Esophagus muscularis mucosa (tissue), 4 donors: ENCODE measurements at regions not wholly inside any gene's neighbourhood (a gene's known extent, or its start where the extent isn't known, plus 50 kb on each side); places are given as distances from the start of the nearest gene placed in this dataset.
"Not testable (repeated sequence)": the region's sequence is repeated elsewhere in the genome, so short reads cannot be mapped to it uniquely, and the experiment has no call there.

Experiments used
- DNase-seq: peaks from one replicate; pipeline ENCODE4 v3.0.0-alpha.2; 2017; ENCODE audit errors: extremely low spot score
- H3K27ac ChIP-seq, 4 donors: fragments of 200-600 bp; sonication (generic); replicated peaks in 1 of 4; 1 replicate in 3 of 4; 2 replicates in 1 of 4; pipeline ENCODE4 v1.5.1; 2016 to 2019; ENCODE audit warnings: mild to moderate bottlenecking in 1 of 4
- H3K27me3 ChIP-seq, 4 donors: fragments of 200-600 bp; sonication (generic); one replicate each; pipeline versions ENCODE4 v1.5.1 to v1.6.0; 2016 to 2019
- H3K36me3 ChIP-seq, 4 donors: fragments of 200-600 bp; sonication (generic); one replicate each; pipeline ENCODE4 v1.5.1; 2016 to 2019
- H3K4me1 ChIP-seq, 4 donors: fragments of 200-600 bp; sonication (generic); one replicate each; pipeline ENCODE4 v1.5.1; 2016 to 2019
- H3K4me3 ChIP-seq, 4 donors: fragments of 200-600 bp; sonication (generic); 1 replicate in 2 of 4; 2 replicates in 2 of 4; pipeline ENCODE4 v1.5.1; 2016 to 2019; ENCODE audit warnings: mild to moderate bottlenecking in 4 of 4, moderate library complexity in 1 of 4
- H3K9me3 ChIP-seq, 4 donors: fragments of 200-600 bp; sonication (generic); 1 replicate in 3 of 4; 2 replicates in 1 of 4; pipeline ENCODE4 v1.5.1; 2016 to 2019
- CTCF ChIP-seq, 3 experiments: fragments of 200-600 bp in 2 of 3; fragments of 450-650 bp in 1 of 3; sonication (generic) in 2 of 3; IDR thresholded peaks; one replicate each; pipeline ENCODE4 v1.5.1; 2017 to 2019; ENCODE audit warnings: antibody characterized with exemption in 3 of 3, mild to moderate bottlenecking in 2 of 3, moderate library complexity in 1 of 3
- EP300 ChIP-seq: sonication (generic); formaldehyde crosslinking; IDR thresholded peaks from one replicate; pipeline ENCODE4 v1.6.1; 2017; ENCODE audit warnings: antibody characterized with exemption
- POLR2A ChIP-seq: fragments of 450-650 bp; IDR thresholded peaks from one replicate; pipeline ENCODE4 v1.6.1; 2017; ENCODE audit warnings: antibody characterized with exemption, moderate library complexity, mild to moderate bottlenecking, low read depth
- POLR2AphosphoS5 ChIP-seq, 2 donors: sonication (generic); formaldehyde crosslinking; IDR thresholded peaks; one replicate each; pipeline ENCODE4 v1.6.1; 2017; ENCODE audit warnings: antibody characterized with exemption in 2 of 2
- WGBS: methylation state at CpG from one replicate; pipeline ENCODE4 v1.1.5; 2018; 5-methylcytosine and 5-hydroxymethylcytosine counted together
- intact Hi-C: fragments of 100-400 bp; cut with DNase I; formaldehyde crosslinking; loops from one replicate; pipeline ENCODE4 v1.15.1; 2023

GRCh38 chr12:131404705-131405104 is 306.2 kb upstream of the SFSWAP start:
- H3K9me3 ChIP-seq = no peaks in the 10 kb centered on the region
- no peak for DNase-seq
- TF ChIP-seq CTCF (IDR thresholded peaks at IDR 0.05) = no peak
- TF ChIP-seq POLR2A = no peak
- TF ChIP-seq EP300 = no peak
- no peak for TF ChIP-seq POLR2AphosphoS5 (IDR thresholded peaks at IDR 0.05)
- H3K27me3 ChIP-seq = peaks cover 0 to 16% (median 0%) of the 10 kb centered on the region in 4 donors
- intact Hi-C loops = no loop called here
- no peaks in the 10 kb centered on the region for H3K36me3 ChIP-seq
- H3K4me1 ChIP-seq = peaks cover 0 to 14% (median 13%) of the 10 kb centered on the region in 4 donors
- no peak overlapping the region for H3K4me3 ChIP-seq
- 85% methylated on average over 3 of the region's 3 CpGs for WGBS
- no peak overlapping the region for H3K27ac ChIP-seq

GRCh38 chr12:131407221-131408035 is 303.5 kb upstream of the SFSWAP start:
- Histone ChIP-seq H3K9me3 (no peaks in the 10 kb centered on the region), H3K4me1 (peaks cover 0 to 7% (median 5%) of the 10 kb centered on the region in 4 donors), H3K27me3 (peaks cover 0 to 16% (median 0%) of the 10 kb centered on the region in 4 donors), H3K4me3 (no peak overlapping the region), H3K27ac (no peak overlapping the region), H3K36me3 (no peaks in the 10 kb centered on the region)
- no peak for DNase-seq
- TF ChIP-seq CTCF (IDR thresholded peaks at IDR 0.05) = no peak
- intact Hi-C loops = no loop called here
- WGBS = 48% methylated on average over 10 of the region's 15 CpGs

- no peak overlapping the region for H3K27ac ChIP-seq
- no peaks in the 10 kb centered on the region for H3K9me3 ChIP-seq
- no peak overlapping the region for H3K4me3 ChIP-seq
- intact Hi-C loops = no loop called here
- 92% methylated on average over 6 of the region's 6 CpGs for WGBS
- H3K27me3 ChIP-seq = peaks cover 0 to 20% (median 0%) of the 10 kb centered on the region in 4 donors
- DNase-seq = no peak
- no peaks in the 10 kb centered on the region for H3K36me3 ChIP-seq
- no peak for TF ChIP-seq POLR2A
- no peak for TF ChIP-seq CTCF (IDR thresholded peaks at IDR 0.05)
- no peak for TF ChIP-seq EP300
- no peak for TF ChIP-seq POLR2AphosphoS5 (IDR thresholded peaks at IDR 0.05)
- H3K4me1 ChIP-seq = peaks cover 0 to 1% (median 0%) of the 10 kb centered on the region in 4 donors
Observed at GRCh38 chr12:131408036-131408365, 302.9 kb upstream of the SFSWAP start.

GRCh38 chr12:131408484-131408883 is 302.4 kb upstream of the SFSWAP start:
- 57% methylated on average over 3 of the region's 5 CpGs for WGBS
- no peaks in the 10 kb centered on the region for H3K4me1 ChIP-seq
- H3K27ac ChIP-seq = no peak overlapping the region
- H3K4me3 ChIP-seq = no peak overlapping the region
- no peak for DNase-seq
- TF ChIP-seq CTCF (IDR thresholded peaks at IDR 0.05) (no peak), POLR2AphosphoS5 (IDR thresholded peaks at IDR 0.05) (no peak), EP300 (no peak), POLR2A (no peak)
- H3K36me3 ChIP-seq = no peaks in the 10 kb centered on the region
- no peaks in the 10 kb centered on the region for H3K9me3 ChIP-seq
- intact Hi-C loops = no loop called here
- peaks cover 0 to 25% (median 0%) of the 10 kb centered on the region in 4 donors for H3K27me3 ChIP-seq

- no peaks in the 10 kb centered on the region for H3K4me1 ChIP-seq
- intact Hi-C loops = no loop called here
- H3K9me3 ChIP-seq = no peaks in the 10 kb centered on the region
- DNase-seq = no peak
- H3K4me3 ChIP-seq = no peak overlapping the region
- peaks cover 0 to 28% (median 0%) of the 10 kb centered on the region in 4 donors for H3K27me3 ChIP-seq
- TF ChIP-seq EP300 = no peak
- TF ChIP-seq POLR2A = no peak
- TF ChIP-seq POLR2AphosphoS5 (IDR thresholded peaks at IDR 0.05) = no peak
- no peak for TF ChIP-seq CTCF (IDR thresholded peaks at IDR 0.05)
- no peak overlapping the region for H3K27ac ChIP-seq
- 53% methylated on average over 1 of the region's 1 CpG for WGBS
- no peaks in the 10 kb centered on the region for H3K36me3 ChIP-seq
Observed at GRCh38 chr12:131409211-131409610, 301.7 kb upstream of the SFSWAP start.

GRCh38 chr12:131411827-131412226 is 299.1 kb upstream of the SFSWAP start:
- H3K4me3 ChIP-seq, H3K36me3 ChIP-seq, intact Hi-C loops, H3K27ac ChIP-seq, DNase-seq, H3K4me1 ChIP-seq, H3K9me3 ChIP-seq: not testable (repeated sequence)
- peaks cover 0 to 24% (median 0%) of the 10 kb centered on the region in 4 donors for H3K27me3 ChIP-seq
- 69% methylated on average over 6 of the region's 7 CpGs for WGBS
